Stimulated activated naive CD8-positive, alpha-beta T cell treated with anti-CD3 and anti-CD28 coated beads, Interleukin-15, Interleukin-2, amounts not matched to agents 100 ng/mL and 50 ng/mL, for 24 hours (primary cell): ENCODE measurements at regions not wholly inside any gene's neighbourhood (a gene's known extent, or its start where the extent isn't known, plus 50 kb on each side); places are given as distances from the start of the nearest gene placed in this dataset.

Experiments used
- H3K27ac Mint-ChIP-seq: one replicate; pipeline ENCODE4 v1.8.0; 2021; ENCODE audit warnings: mild to moderate bottlenecking, mixed read lengths
- H3K27me3 Mint-ChIP-seq: one replicate; pipeline ENCODE4 v1.8.0; 2021; ENCODE audit warnings: mixed read lengths
- H3K36me3 Mint-ChIP-seq: one replicate; pipeline ENCODE4 v1.8.0; 2021; ENCODE audit warnings: low read depth, mixed read lengths
- H3K4me1 Mint-ChIP-seq: one replicate; pipeline ENCODE4 v1.8.0; 2021; ENCODE audit warnings: low read depth, mixed read lengths
- H3K4me3 Mint-ChIP-seq: one replicate; pipeline ENCODE4 v1.8.0; 2021; ENCODE audit warnings: mild to moderate bottlenecking, mixed read lengths
- H3K9me3 Mint-ChIP-seq: one replicate; pipeline ENCODE4 v1.8.0; 2021; ENCODE audit warnings: mixed read lengths

GRCh38 chr12:124388038-124388671 lies 93.3 kb downstream of the RFLNA start:
- Mint-ChIP-seq H3K9me3 (no peaks in the 10 kb centered on the region), H3K27ac (no peak overlapping the region), H3K36me3 (peaks cover 7% of the 10 kb centered on the region), H3K27me3 (no peaks in the 10 kb centered on the region), H3K4me3 (no peak overlapping the region), H3K4me1 (peaks cover 42% of the 10 kb centered on the region)

- Mint-ChIP-seq H3K4me3 (no peak overlapping the region), H3K4me1 (peaks cover 39% of the 10 kb centered on the region), H3K27ac (no peak overlapping the region), H3K9me3 (no peaks in the 10 kb centered on the region), H3K36me3 (peaks cover 7% of the 10 kb centered on the region), H3K27me3 (no peaks in the 10 kb centered on the region)
Measured at GRCh38 chr12:124387528-124387911, 92.6 kb downstream of the RFLNA start.

GRCh38 chr12:124386661-124387527 lies 92.0 kb downstream of the RFLNA start:
- H3K4me1 Mint-ChIP-seq = peaks cover 33% of the 10 kb centered on the region
- no peak overlapping the region for H3K27ac Mint-ChIP-seq
- H3K36me3 Mint-ChIP-seq = peaks cover 7% of the 10 kb centered on the region
- H3K9me3 Mint-ChIP-seq = no peaks in the 10 kb centered on the region
- no peak overlapping the region for H3K4me3 Mint-ChIP-seq
- H3K27me3 Mint-ChIP-seq = no peaks in the 10 kb centered on the region

- no peaks in the 10 kb centered on the region for H3K27me3 Mint-ChIP-seq
- no peak overlapping the region for H3K4me3 Mint-ChIP-seq
- no peaks in the 10 kb centered on the region for H3K9me3 Mint-ChIP-seq
- H3K27ac Mint-ChIP-seq = no peak overlapping the region
- H3K36me3 Mint-ChIP-seq = peaks cover 5% of the 10 kb centered on the region
- peaks cover 24% of the 10 kb centered on the region for H3K4me1 Mint-ChIP-seq
Measured at GRCh38 chr12:124386059-124386458, 91.2 kb downstream of the RFLNA start.

- H3K4me1 Mint-ChIP-seq = peaks cover 18% of the 10 kb centered on the region
Measured at GRCh38 chr12:124385219-124385969, 90.5 kb downstream of the RFLNA start.

GRCh38 chr12:124384299-124384894 lies 89.5 kb downstream of the RFLNA start:
- H3K27ac Mint-ChIP-seq = no peak overlapping the region
- no peaks in the 10 kb centered on the region for H3K27me3 Mint-ChIP-seq
- H3K36me3 Mint-ChIP-seq = peaks cover 10% of the 10 kb centered on the region
- H3K4me1 Mint-ChIP-seq = peaks cover 8% of the 10 kb centered on the region
- no peaks in the 10 kb centered on the region for H3K9me3 Mint-ChIP-seq
- H3K4me3 Mint-ChIP-seq = no peak overlapping the region

More at GRCh38 chr12:124385219-124385969, 90.5 kb downstream of the RFLNA start:
- Mint-ChIP-seq H3K9me3 (no peaks in the 10 kb centered on the region), H3K27me3 (no peaks in the 10 kb centered on the region), H3K36me3 (peaks cover 6% of the 10 kb centered on the region), H3K27ac (no peak overlapping the region), H3K4me3 (no peak overlapping the region)

GRCh38 chr12:124383028-124383427 lies 88.1 kb downstream of the RFLNA start:
- Mint-ChIP-seq H3K9me3 (no peaks in the 10 kb centered on the region), H3K27ac (no peak overlapping the region), H3K4me3 (no peak overlapping the region), H3K4me1 (no peaks in the 10 kb centered on the region), H3K36me3 (peaks cover 13% of the 10 kb centered on the region), H3K27me3 (no peaks in the 10 kb centered on the region)

- Mint-ChIP-seq H3K27me3 (no peaks in the 10 kb centered on the region), H3K4me3 (no peak overlapping the region), H3K36me3 (peaks cover 18% of the 10 kb centered on the region), H3K27ac (no peak overlapping the region), H3K4me1 (no peaks in the 10 kb centered on the region), H3K9me3 (no peaks in the 10 kb centered on the region)
Measured at GRCh38 chr12:124381456-124382296, 86.8 kb downstream of the RFLNA start.

GRCh38 chr12:124380796-124381455 lies 86.0 kb downstream of the RFLNA start:
- H3K27me3 Mint-ChIP-seq = no peaks in the 10 kb centered on the region
- no peaks in the 10 kb centered on the region for H3K4me1 Mint-ChIP-seq
- H3K9me3 Mint-ChIP-seq = no peaks in the 10 kb centered on the region
- H3K36me3 Mint-ChIP-seq = peaks cover 18% of the 10 kb centered on the region
- no peak overlapping the region for H3K4me3 Mint-ChIP-seq
- no peak overlapping the region for H3K27ac Mint-ChIP-seq

GRCh38 chr12:124379938-124380754 lies 85.3 kb downstream of the RFLNA start:
- Mint-ChIP-seq H3K4me3 (no peak overlapping the region), H3K4me1 (no peaks in the 10 kb centered on the region), H3K27ac (no peak overlapping the region), H3K9me3 (no peaks in the 10 kb centered on the region), H3K27me3 (no peaks in the 10 kb centered on the region), H3K36me3 (peaks cover 18% of the 10 kb centered on the region)

- Mint-ChIP-seq H3K9me3 (no peaks in the 10 kb centered on the region), H3K4me3 (no peak overlapping the region), H3K4me1 (no peaks in the 10 kb centered on the region), H3K27me3 (no peaks in the 10 kb centered on the region), H3K36me3 (peaks cover 21% of the 10 kb centered on the region), H3K27ac (no peak overlapping the region)
Measured at GRCh38 chr12:124379379-124379937, 84.6 kb downstream of the RFLNA start.

GRCh38 chr12:124378926-124379325 lies 84.0 kb downstream of the RFLNA start:
- Mint-ChIP-seq H3K4me3 (no peak overlapping the region), H3K27ac (no peak overlapping the region), H3K27me3 (no peaks in the 10 kb centered on the region), H3K9me3 (no peaks in the 10 kb centered on the region), H3K4me1 (no peaks in the 10 kb centered on the region), H3K36me3 (peaks cover 21% of the 10 kb centered on the region)

GRCh38 chr12:124377981-124378509 lies 83.2 kb downstream of the RFLNA start:
- Mint-ChIP-seq H3K27ac (no peak overlapping the region), H3K27me3 (no peaks in the 10 kb centered on the region), H3K4me1 (no peaks in the 10 kb centered on the region), H3K36me3 (peaks cover 21% of the 10 kb centered on the region), H3K4me3 (no peak overlapping the region), H3K9me3 (no peaks in the 10 kb centered on the region)
